Stimulated activated CD4-positive, alpha-beta T cell treated with anti-CD3 and anti-CD28 coated beads, Interleukin-15, amount 100 ng/mL, for 24 hours (primary cell): ENCODE measurements at regions not wholly inside any gene's neighbourhood (a gene's known extent, or its start where the extent isn't known, plus 50 kb on each side); places are given as distances from the start of the nearest gene placed in this dataset.
"Not testable (repeated sequence)": the region's sequence is repeated elsewhere in the genome, so short reads cannot be mapped to it uniquely, and the experiment has no call there.

Experiments used
- DNase-seq: peaks from one replicate; pipeline ENCODE4 v3.0.0-alpha.2; 2020

DNA sequence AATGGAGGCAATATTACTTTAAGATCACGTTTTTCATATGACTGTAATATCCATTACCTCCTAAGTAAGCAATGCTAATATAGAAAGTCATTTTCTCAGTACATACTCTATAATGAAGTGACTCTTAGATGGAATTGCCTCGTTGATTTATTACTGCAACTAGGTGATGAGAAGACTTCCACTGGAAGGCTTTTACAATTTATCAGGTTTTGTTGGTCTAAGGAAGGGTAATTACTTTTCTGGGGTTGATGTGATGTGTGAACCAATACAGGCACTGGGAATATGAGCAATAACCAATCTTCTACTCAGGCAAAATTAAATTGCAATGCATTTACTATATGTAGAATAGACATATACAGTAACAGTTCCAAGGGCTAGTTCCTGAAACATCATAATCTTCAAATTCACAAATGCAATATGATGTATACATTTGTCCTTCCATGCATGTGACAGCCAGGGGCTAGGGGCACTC, 635.0 kb downstream of the QKI start:
- no peak for DNase-seq

DNA sequence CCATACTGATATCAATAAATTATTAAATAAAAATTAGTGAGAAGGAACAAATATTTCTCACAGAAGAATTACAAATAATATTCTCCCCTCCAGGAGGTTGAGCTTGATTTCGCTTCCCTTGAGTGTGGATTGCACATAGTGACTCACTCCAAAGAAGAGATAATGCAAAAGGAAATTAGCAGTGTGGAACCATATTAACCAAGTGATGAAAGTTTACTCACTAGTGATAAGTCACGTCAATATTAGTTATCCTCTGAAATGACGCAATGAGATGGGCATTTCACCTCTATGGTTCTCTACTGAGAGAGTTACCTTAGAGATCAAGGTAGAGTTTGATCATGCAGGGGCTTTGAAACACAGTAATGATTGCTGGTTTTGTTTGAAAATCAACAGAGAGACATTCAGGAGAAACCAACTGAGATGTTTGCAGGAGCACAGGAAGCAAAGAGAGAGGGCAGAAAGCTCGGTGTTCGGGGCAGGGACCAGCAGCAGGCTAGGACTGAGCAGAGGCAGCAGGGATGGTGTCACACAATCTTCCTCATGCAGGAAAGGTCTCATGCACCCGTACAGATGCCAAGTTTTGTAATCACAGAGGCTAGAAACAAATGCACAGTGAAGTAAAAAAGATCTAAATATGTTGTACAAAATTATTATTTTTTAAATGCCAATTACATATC, 634.5 kb downstream of the QKI start:
- no peak for DNase-seq

DNA sequence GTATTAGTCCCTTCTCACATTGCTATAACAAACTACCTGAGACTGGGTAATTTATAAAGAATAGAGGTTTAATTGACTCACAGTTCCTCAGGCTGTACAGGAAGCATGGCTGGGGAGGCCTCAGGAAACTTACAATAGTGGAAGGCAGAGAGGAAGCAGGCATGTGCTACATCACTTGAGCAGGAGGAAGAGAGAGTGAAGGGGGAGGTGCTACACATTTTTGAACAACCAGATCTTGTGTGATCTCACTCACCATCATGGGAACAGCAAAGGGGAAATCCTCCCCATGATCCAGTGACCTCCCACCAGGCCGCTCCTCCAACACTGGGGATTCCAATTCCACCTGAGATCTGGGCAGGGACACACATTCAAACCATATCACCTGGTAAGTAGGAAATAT, 630.6 kb downstream of the QKI start:
- DNase-seq, result no peak

DNA sequence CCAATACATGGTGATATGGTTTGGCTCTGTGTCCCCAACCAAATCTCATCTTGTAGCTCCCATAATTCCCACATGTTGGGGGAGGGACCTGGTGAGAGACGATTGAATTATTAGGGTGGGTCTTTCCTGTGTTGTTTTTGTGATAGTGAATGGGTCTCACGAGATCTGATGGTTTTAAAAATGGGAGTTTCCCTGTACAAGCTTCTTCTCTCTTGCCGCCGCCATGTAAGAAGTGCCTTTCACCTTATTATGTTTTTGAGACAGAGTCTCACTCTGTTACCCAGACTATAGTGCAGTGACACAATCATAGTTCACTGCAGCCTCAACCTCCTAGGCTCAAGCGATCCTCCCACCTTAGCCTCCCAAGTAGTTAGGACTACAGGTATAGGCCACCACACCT, 629.1 kb downstream of the QKI start:
- not testable (repeated sequence) for DNase-seq

DNA sequence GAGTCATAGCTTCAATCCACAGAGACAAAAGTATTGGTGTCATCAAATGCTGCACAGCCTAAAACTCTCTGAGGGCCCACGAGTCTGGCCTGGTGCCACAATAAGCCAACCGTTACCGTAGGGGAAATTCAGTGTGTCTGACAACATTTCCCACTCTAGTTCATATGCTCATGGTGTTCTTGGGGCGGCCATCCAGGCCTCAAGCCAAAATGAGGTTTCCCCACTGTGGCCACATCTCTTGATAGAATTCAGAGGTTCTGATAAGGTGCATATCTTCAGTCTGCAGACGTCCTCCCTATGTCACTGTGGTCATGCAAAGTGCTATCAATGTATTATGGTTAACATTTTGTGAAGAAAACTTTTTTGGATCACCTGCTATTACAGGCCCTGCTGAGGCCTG, 627.7 kb downstream of the QKI start:
- no peak for DNase-seq

DNA sequence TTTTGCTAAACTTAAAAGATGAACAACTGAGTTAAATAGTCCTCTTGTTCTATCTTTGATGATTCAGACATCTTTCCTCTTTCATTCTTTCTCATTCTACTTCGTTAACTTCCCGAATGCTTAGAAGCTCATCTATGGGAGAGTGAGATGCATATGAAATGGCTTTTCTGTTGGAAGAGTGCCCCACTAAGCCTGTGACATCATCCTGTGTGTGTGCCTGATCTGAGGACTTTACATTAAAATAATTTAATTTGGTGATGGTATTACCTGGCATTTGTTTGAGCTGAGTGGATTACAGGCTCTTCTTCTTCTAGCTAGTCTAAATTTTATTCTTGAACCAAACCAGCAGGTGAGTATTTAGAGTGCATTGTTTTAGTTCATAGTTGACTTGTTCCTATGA, 626.5 kb downstream of the QKI start:
- DNase-seq, result no peak

DNA sequence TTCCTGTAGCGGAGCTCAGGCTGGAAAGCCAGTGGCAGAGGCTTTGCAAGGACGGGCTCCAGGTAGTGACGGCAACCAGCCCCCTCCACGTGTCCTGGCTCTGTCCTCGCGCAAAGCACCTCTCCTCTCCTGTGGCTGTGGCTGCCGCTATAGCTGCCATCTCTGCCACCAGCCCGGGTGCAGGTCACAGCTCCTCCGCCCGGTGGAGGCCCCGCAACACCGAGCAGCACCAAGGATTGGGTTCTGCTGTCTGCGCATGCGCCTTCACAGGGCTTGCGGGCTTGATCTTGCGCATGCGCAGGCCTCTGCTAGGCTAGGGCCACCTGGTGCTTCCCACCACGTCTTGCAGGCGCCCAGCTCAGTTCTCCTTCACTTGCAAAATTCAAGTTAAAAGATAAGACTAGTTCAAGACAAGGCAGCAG, 625.4 kb downstream of the QKI start:
- DNase-seq, result peak; percentile 31

DNA sequence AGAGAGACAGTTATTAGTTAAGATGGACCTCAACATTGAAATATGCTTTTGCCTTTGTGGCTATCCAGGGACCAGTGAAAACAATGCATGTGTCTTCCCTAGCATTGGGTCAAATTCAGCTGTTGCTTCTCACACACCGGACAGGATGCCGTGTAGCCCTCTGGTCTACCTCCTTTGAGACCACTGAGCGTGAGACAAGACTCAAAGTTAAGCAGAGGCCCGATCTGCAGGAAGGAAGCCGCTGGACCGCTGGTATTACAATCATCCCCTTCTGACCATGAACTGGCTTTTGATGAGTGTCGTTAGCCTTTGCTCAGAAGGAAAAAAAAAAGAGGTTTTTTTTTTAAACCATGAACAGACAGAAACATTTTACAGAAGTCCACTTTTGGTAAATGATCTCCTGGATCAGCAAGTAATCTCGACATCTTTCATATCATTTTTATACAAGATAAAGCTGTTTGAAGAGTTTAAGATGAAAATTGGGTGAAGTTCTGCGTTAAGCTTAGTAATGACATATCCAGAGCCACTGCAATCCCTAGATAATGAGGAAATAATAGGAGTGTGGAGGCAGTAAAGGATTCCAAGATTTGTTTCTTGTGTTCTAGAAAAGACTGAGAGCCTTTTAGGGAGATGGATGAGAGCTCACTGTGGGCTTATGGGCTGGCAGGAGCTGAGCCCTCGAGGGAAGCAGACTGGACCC, 622.8 kb downstream of the QKI start:
- no peak for DNase-seq

DNA sequence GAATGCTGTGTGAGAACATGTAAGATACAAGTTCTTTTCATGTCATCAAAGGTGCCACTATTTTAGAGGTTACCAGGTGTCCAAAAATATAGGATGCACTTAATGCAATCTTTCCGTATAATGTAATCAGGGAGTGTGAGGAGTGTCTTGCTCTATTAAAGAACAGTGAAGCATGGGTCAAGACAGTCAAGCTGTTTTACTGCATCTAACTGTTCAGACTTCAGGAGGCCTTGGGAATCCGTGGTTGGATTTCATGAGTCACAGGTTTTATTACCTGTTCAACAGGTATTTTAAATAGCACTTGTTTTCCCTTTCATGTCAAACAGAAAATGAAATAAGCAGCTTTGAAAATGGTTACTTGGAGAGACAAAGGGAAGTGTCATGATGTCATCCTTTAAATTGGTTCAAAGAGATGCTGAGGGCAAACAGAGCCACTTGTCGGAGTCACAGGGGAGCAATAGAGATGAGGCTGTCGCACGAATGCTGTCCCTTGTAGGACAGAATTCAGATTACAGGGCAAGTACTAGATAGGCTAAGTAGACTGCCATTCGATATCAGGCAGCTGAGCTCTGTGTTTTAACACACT, 621.5 kb downstream of the QKI start:
- no peak for DNase-seq

DNA sequence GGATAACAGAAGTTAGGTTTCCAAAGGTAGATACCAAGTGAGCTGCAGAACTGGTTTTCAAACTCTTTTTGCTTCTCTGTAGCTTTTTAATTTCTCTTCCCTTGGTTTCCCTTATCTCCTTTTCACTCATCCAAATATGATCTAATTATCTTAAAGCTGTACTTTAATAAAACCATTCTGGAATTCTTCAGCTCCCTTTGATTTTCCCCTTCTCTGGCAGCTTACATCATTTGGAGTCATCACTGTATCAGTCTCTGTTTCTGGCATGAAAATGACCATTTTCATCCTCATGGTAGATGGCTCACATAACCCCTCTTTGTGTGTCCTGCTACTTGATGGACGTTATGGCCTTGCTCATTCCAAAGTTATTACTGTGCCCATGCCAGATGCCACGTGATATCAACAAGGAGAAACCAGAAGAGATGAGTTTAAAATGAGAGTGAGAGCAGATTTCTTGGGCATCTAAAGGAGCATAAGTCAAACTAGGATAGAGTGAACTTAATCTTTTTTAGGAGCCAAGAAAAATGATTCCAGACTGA, 620.2 kb downstream of the QKI start:
- DNase-seq, result no peak

DNA sequence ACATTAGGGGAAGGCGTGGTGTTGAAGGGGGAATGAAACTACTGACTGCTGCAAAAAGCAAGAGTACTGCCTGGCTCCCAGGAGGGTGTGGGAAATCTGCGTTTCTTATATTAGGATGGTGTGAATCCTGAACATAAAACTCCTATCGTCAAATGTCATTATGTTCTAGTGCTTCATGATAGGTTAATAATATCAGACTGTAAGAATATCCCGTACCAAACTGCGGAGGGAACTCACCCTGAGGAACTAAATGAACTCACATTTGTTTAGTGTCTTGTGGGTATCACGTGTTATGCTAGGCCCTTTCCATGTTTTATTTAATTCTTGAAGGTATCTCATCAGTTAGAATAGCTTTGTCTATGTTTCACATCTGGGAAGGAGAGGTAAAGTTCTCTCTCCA, 610.7 kb downstream of the QKI start:
- DNase-seq, result no peak

DNA sequence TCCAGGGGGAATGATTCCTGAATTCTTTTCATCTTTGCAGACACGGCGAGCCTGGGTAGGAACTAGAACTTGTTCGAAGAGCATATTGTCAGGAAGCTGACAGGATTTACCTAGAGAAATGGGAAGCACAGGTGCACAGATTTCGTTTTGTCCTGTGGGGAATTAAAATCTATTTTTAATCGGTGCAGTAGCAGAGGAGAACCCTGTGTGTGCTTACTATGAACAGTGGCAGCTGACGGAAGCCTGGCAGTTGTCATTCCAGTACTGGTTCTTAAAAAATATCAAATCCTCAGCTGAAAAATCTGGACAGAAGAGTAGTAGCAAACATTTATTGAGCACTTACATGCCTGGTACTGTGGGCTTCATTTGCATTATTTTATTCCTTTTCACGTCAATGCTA, 609.0 kb downstream of the QKI start:
- DNase-seq, result no peak

DNA sequence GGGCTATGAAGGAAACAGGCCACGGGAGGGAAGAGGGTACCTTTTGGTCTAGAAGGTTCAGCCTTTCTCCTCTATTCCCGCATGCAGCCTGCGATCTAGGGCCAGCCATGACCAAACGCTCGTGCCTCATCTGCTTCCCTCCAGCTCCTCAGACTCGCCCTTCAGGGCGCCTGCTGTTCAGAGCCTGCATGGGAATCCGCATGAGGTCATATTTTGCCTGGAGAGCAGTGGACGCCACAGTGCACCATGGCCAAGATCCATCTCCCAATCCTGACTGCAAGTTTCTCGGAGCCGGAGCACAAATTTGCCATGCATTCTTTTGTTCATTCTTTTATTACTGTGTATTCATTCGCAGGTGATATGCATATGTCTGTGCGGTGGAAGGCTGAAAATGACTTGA, 608.1 kb downstream of the QKI start:
- DNase-seq, result no peak

DNA sequence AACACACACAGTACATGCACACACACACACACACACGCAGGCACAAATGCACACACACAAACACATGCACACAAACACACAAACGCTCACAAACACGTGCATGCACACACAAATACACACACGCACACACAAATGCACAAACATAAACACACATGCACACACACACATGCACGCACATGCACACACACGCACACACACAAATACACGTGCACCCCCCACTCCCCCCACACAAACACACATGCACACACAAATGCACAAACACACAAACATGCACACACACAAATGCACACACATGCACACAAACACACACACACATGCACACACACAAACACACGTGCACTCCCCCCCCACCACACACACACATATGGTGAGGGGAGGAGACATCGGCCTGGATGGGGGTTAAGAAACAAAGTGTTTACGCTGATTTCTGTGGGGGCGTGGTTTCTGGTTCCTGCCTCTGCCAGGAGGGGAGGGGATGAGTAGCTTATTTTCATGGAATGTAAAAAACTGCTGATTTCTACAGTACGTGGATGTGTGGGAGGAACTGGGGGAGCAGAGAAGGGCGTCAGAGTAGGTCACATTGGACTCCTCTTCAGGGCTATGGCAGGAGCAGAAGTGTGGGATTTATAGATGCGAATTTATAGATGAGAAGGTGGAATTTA, 607.2 kb downstream of the QKI start:
- DNase-seq, result no peak

DNA sequence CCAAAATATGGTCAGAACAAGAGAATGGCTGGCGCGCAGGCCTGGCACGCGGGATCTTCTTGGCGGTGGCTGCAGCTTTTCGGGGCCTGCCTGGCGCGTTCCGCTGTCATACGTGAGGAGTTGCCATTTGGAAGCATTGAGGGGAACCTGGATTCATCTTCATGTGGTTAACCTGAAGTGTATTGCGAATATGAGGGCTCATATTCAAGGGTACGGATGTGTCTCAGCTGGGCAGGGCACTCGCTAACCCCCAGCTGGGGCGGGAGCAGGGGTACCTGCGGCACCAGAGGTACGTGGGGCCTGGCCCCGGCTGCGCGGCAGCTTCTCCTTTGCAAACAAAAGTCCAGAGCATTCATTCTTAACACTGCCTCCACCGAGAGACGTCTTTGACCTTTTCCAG, 605.6 kb downstream of the QKI start:
- no peak for DNase-seq

DNA sequence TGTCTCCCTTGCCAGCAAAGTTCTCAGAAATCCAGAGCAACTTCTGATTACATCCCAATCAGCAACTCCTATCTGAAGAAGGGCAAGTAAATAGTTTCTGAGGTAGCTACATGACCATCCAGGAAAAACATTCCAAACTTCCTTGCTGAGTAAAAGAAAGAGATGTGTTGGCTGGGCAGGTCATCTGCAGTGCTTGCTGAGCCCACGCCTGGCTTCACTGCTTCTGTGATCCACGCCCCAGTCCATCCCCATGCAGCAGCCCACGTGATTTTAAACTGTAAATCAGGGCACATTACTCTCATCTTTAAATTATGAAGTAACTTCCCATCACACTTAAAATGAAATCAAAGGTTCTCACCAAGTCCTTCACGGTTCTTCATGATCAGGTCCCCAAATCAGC, 603.6 kb downstream of the QKI start:
- no peak for DNase-seq

DNA sequence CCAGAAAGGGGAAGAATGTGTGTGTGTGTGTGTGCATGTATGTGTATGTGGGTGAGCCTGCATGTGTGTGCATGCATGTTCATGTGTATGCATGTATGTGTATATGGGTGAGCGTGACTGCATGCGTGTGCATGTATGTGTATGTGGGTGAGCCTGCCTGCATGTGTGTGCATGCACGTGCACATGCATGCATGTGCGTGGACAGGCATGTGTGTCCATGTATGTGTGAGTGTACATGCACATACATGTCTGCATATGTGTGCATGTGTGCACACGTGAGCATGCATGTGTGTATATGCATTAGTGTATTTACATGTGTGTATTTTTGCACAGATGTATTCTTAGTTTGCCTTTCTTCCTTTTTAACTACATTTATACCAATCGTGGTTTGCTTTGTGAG, 601.5 kb downstream of the QKI start:
- no peak for DNase-seq

DNA sequence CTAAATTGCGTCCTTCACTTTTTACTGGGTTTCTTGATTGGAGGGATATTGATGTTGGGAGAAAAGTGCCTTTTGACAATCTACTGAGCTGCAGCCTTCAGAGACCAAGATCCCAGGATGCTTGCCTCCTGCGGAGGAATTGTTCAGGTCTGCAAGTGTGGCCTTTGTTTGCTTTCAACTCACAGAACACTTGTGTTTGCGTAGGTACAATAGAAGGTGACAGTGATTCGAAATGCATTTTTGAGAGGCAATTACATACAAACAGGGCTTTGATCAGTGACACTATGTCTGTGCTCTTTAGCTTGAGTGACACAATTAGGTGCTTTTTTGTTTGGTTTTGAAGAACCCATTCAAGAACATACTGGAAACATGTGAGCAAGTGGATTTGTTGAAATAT, 600.6 kb downstream of the QKI start:
- no peak for DNase-seq

DNA sequence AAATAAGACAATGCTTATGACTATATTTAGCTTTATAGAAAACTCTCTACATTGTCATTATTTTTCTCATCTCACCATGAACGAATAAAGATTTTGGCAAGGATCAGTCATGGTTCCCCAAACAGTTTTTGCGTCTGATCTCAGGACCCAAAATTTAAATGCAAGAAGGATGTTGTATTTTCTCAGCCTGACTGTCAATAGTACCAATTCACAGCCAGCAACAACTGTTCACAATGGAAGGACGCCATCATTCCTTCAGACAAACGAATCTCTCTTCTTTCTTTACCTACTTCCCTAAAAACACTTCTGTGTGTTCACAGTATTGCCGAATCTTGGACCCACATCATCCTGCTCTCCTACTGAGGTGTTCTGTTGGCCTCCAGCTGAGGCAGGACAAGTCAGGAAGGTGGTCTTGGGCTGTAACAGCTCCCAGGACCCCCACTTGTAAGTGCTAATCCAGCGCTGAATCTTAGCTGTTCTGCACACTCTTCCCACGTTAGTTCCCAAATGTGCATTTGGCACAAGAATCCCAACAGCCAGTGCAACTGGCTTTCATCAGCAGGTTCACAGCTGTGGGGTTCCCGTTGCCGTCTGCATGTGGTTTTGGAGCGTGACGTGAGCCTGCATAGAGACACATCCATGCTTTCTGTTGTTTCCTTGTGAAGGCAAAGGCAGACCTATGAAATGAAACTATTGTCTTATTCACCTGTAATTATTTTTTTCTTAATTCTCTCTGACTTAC, 600.0 kb downstream of the QKI start:
- no peak for DNase-seq

DNA sequence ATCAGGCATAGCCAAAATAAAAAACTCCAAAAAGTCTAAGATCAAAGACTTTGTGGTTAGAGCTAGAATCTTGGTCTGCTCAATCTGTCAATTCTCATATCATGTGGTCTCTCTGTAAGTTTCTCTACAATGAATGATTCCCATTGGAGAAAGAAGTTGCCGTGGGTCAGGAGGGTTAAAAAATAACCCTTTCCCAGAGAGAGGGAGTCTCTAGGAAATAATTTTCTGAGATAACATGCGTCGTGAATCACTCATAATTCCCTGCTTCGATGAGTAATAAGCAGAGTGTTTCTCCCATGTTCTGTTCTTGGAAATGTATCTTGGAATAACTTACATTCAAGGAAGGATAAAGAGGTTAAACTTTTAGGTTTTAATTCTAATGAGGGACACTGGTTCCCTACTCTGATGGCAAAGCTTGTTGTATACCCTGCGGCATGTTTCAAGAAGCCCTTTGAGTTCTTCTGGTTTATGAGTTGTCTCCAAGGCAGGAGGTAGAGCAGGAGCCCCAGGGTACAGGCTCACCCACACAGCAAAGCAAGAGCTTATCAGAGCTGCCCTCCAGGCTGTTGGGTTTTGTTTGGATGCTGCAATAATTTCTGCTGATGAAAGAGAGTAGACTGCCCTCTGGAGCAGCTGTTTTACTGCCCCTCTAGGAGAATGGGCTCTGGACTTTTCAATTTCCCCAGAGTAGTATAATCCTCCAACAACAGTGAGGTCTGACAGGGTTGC, 599.1 kb downstream of the QKI start:
- no peak for DNase-seq

DNA sequence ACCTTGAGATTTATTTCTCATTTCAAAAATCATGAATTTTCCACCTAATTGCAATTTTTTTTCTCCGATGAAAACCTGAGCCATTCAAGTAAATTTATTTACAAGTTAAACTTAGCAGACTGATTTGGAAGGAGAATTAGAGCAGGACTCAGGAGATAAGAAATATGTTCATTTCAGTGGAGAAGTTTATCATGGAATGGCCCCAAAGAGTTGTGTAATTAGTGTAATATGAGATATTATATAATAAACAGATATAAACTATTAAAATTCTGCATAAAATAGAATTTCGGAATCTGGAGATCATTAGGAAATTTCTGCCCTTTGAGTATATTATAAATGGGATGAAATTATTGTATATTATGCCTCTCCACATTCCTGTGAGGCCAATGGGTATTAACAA, 596.8 kb downstream of the QKI start:
- DNase-seq, result no peak

DNA sequence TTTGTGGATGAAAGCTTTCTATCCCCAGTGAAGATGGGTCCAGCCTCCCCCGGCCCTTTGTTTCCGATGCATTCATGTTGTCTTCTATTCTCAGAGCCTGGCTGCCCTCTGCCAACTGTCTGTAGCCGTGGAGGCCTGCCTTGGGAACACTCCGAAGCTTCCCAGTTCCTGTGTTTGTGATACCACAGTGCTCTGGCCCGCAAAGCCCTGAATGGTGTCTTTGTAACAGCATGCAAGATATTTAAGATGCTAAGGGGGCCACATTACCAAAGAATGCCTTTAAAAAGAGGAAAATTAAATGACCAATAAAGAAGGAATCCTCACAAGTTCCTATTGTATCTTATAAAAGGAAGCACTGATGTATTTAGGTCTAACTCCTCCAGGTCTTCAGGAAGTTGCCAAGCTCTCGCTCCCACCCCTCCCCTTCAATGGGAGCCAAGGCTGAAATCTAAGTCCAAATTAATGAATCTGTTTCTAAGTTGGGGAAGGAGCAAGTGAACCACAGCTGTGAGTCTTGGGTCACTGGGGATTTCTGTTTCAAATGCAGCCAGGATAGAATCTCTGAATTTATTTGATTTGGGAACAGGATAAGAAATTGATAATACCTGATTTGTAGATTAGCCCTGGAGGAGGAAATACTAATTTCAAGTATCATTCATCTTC, 596.1 kb downstream of the QKI start:
- DNase-seq, result no peak
